GM18909 (cell line): ENCODE measurements at regions not wholly inside any gene's neighbourhood (a gene's known extent, or its start where the extent isn't known, plus 50 kb on each side); places are given as distances from the start of the nearest gene placed in this dataset.
"Not testable (repeated sequence)": the region's sequence is repeated elsewhere in the genome, so short reads cannot be mapped to it uniquely, and the experiment has no call there.

ENCODE experiments used
- ATAC-seq: cut with Tn5 transposase; IDR thresholded peaks from one replicate; pipeline ENCODE4 v1.9.1; 2021; ENCODE audit warnings: mild to moderate bottlenecking; ENCODE audit not compliant: unreplicated experiment, poor library complexity

DNA sequence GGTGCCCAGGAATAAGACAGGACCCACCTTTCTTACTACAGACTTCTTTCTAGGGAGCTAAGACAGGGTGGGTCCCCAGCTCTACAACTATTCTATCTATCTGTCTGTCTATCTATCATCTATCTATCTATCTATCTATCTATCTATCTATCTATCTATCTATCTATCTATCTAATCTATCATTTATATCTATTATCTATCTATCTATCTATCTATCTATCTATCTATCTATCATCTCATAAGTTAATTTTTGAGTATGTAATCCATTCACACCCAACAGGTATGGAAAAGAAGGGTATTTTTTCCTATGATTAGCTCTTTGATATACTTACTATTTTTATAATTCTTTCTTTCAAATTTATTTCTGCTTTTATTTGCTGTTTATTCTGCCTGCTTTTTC, 55.9 kb downstream of the BAMBI start:
- ATAC-seq: no peak

DNA sequence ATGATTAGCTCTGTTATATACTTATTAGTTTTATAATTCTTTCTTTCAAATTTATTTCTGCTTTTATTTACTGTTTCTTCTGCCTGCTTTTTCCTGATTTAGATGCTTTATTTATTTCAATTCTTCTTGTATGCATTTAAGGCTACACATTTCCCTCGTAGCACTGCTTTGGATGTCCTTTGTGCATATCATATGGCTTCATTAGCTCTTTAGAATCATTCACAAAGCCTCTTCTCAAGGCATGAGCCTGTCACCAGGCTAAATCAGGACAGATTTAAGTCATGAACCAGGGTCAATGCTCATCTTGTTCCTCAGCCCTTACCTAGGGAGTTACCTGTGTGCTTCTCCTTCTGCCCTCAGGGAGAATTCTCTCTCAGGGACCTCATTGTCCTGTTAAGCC, 56.3 kb downstream of the BAMBI start:
- no peak for ATAC-seq

- no peak for ATAC-seq
Measured at GRCh38 chr10:28734938-28735759, 57.8 kb downstream of the BAMBI start.

DNA sequence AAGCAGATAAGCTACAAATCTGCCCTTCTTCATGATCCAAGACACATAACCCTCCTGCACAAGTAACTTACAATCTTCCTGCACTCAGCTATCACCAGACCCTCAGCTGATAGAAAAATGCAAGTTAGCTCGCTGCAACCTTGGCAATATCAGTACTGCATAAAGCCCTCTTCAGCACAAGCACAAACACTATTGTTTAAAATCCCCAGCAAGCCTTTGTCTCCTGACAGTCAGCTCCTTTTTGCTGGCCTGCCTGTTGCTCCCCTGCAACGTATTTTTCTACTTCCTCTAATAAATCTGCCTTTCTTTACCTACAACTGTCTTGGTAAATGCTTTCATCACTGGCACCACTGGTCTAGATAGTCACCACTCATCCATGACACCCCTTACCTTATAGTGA, 59.8 kb downstream of the BAMBI start:
- ATAC-seq: no peak

GRCh38 chr10:28738200-28738599, 60.9 kb downstream of the BAMBI start:
- ATAC-seq: no peak

DNA sequence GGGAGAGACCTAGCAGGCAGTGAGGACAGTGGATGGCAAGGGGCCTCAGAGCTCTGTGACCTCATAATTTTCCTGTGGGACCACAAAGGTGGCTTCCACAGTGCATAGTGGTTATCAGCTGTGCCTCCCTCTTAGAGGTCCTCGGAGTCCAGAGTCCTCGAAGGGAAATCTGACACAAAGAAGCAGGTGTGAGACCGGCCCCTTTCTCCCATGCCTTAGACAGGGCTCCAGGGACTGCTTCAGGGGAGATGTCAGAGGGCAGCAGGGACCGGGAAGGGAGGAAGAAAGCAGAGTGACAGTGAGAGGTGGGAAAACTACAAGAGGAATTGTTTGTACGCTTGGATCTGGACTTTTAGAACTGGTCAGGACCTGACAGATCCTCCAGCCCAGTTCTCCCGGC, 66.3 kb downstream of the BAMBI start:
- ATAC-seq: no peak

- no peak for ATAC-seq
Measured at GRCh38 chr10:28744069-28744768, 66.9 kb downstream of the BAMBI start.

DNA sequence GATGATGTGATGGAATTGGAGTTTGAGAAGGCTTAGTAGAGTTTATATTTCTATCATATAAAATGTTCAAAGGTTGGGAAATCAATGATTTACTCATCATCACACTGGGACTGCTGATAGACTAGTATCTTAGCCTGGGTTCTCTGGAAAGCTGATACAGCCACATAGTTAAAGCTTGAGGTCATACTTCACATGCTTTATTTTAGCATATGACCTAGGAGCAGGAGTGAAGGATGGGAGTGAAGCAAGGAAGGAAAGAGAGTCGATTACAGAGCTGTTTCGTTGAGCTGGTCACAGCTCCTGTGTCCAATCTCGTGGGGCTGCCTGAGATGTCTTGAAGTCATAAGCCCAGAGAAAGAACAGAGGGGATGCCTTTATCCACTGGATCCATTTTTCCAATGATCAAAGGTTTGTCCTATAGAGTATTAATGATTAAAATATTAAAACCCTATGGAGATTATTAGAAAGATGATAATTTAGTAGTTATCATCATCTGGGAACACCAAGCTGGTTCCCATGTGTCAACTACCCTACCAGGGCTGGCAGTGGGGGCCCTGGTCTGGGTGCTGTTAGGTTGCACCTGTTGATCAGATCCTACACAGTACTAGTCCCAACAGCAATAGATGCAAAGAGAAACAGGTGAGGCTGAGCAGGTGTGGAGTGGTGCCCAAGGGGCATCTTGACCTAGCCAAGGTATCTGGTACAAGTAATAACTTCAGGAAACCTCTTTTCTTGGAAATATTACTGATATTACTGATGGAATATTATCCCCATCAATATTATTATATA, 77.8 kb downstream of the BAMBI start:
- ATAC-seq: no peak

GRCh38 chr10:28761084-28761846, 83.9 kb downstream of the BAMBI start:
- ATAC-seq: no peak

GRCh38 chr10:28763471-28764170, 86.3 kb downstream of the BAMBI start:
- no peak for ATAC-seq

DNA sequence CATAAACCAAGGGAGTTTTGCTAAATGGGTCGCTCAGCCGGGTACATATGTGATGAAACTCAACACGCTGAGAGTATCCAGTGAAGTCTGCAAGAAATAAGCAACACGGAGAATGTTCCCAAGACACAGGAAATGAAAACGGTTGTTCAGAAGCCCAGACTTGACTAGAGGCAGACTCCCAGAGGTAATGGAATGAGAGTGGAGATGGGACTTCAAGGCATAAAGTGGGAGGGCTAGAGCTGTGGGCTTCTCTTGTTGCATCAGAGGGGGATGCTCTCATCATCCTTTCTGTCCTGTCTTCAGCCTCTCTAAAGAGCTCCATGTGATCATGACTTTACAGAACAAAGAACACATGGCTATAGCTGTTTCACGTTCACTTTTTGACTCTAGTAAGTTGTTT, 88.3 kb downstream of the BAMBI start:
- ATAC-seq: no peak

GRCh38 chr10:28768227-28768626, 90.9 kb downstream of the BAMBI start:
- ATAC-seq: no peak

DNA sequence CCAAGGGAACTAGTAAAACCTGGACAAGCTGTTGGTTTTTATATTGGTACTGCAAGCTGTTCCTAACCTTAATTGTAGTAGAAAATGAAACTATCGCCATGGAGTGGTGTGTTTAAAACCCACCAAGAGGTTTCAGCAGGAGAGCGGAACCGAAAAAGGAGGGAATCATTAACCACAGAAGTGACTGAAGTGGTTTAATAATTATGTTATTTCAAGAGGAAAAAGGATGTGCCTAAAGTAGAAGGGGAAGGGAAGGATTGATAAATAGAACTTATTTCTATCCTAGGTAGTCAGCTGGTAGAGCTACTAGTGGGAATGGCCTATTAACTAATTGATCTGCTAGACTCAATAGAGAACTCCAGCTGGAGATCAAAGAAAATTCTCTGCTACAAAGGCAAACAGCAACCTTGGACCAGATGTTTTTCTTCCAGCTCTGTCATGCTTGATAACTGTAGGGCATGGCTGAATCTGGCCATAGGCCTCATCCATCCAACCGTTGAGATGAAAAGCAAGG, 91.8 kb downstream of the BAMBI start:
- no peak for ATAC-seq

DNA sequence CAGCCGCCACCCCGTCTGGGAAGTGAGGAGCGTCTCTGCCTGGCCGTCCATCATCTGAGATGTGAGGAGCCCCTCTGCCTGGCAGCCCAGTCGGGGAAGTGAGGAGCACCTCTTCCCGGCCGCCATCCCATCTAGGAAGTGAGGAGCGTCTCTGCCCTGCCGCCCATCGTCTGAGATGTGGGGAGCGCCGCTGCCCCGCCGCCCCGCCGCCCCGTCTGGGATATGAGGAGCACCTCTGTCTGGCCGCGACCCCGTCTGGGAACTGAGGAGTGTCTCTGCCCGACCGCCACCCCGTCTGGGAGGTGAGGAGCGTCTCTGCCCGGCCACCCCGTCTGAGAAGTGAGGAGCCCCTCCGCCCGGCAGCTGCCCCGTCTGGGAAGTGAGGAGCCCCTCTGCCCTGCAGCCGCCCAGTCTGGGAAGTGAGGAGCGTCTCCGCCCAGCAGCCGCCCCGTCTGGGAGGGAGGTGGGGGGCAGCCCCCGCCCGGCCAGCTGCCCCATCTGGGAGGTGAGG, 94.3 kb downstream of the BAMBI start:
- not testable (repeated sequence) for ATAC-seq

DNA sequence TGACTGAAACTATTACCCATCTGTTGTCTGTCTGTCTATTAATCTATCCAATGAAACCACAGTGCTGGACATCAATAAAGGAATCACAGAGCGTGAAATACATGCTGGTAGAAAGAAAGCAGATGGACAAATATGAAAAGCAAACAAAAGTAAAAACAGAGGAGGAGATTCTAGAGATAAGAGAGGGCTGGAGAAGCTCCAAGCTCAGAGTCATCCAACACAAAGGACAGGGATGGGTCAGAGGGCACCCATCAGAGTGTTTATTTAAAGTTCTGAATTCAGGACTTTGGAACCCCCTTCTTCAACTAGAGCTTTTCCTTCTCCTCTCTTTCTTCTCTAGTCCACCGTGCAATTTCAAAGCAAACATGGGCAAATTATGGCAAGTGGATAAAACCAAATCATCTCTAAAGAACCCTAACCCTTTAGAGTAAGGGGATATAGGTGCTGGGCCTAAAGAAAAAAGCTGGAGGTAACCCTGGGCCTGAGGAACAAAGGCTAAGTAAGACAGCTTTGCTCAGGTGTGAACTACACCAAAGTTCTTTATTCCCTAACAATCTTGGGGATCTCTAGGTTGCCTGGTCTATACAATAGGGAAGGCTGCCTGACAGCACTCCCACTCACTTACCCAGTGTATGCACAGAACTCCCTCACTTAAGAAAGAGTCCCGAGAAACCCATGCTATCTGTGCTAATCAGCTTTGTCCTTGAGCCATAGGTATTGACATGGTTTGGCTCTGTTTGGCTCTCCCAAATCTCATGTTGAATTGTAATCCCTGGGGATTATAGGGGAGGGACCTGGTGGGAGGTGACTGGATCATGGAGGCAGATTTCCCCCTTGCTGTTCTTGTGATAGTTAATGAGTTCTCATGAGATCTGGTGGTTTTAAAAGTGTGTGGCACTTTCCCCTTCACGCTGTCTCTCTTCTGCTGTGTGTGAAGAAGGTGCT, 97.0 kb downstream of the BAMBI start:
- ATAC-seq: no peak

DNA sequence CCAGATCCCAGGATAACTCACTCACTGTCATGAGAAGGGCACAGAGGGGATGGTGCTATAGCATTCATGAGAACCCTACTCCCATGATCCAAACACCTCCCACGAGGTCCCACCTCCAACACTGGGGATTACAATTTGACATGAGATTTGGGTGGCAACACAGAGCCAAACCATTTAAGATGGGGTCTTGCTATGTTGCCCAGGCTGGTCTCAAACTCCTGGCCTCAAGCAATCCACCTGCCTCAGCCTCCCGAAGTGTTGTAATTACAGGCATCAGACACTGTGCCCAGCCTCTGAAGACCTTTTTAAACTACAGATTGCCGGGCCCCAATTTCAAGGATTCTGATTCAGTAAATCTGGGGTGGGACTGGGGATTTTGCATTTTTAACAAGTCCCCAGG, 98.5 kb downstream of the BAMBI start:
- no peak for ATAC-seq

DNA sequence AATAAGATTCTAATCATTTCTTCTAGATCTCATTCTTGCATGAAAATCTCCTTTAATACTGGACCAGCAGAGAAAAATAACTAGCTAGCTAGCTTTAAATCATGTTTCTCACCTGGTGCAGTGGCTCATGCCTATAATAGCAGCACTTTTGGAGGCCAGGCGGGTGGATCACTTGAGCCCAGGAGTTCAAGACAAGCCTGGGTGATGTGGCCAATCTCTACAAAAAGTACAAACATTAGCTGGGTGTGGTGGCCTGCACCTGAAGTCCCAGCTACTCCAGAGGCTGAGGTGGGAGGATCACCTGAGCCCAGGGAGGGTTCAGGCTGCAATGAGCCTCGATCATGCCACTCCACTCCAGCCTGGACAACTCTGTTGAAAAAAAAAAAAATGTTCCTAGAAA, 99.2 kb downstream of the BAMBI start:
- ATAC-seq: no peak

DNA sequence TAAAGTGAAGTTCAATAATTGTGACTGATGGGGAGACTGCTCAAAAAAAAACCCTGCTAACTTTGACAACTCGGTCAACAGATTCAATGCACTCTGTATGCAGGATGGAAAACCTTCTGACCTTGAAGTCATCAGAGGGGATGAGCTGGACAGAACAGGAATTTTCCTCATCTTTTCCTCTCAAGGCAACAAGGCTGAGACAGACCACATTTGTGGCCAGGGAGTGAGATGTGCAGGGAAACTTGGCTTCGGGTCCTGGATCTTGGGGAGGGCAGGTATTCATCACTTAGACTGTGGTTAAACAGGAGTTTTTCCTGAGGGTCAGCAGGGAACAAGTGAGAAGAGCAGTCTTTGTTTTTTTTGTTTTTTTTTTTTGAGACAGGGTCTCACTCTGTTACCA, 100.6 kb downstream of the BAMBI start:
- no peak for ATAC-seq
